Activated CD8-positive, alpha-beta memory T cell treated with anti-CD3 and anti-CD28 coated beads for 1 hour (primary cell): ENCODE measurements at regions not wholly inside any gene's neighbourhood (a gene's known extent, or its start where the extent isn't known, plus 50 kb on each side); places are given as distances from the start of the nearest gene placed in this dataset.
"Not testable (repeated sequence)": the region's sequence is repeated elsewhere in the genome, so short reads cannot be mapped to it uniquely, and the experiment has no call there.

Experiments
- DNase-seq, 2 donors: peaks; one replicate each; pipeline ENCODE4 v3.0.0-alpha.2; 2020; ENCODE audit warnings: low read depth in 1 of 2; ENCODE audit errors: extremely low read depth in 1 of 2

- DNase-seq, result no peak
Observed at GRCh38 chr9:75197561-75197960, 109.2 kb downstream of the OSTF1 start.

GRCh38 chr9:75198436-75198835 lies 110.1 kb downstream of the OSTF1 start:
- DNase-seq, result no peak

GRCh38 chr9:75200892-75201470 lies 112.7 kb downstream of the OSTF1 start:
- DNase-seq, result no peak

GRCh38 chr9:75201480-75202209 lies 113.3 kb downstream of the OSTF1 start:
- no peak for DNase-seq

GRCh38 chr9:75207997-75208396 lies 119.7 kb downstream of the OSTF1 start:
- DNase-seq, result not testable (repeated sequence)

- DNase-seq, result no peak
Observed at GRCh38 chr9:75210215-75210614, 121.9 kb downstream of the OSTF1 start.

GRCh38 chr9:75213765-75214164 lies 125.5 kb downstream of the OSTF1 start:
- DNase-seq, result no peak

GRCh38 chr9:75226403-75227139 lies 138.3 kb downstream of the OSTF1 start:
- no peak for DNase-seq

GRCh38 chr9:75228893-75229292 lies 140.6 kb downstream of the OSTF1 start:
- DNase-seq, result no peak

GRCh38 chr9:75229605-75230332 lies 141.5 kb downstream of the OSTF1 start:
- DNase-seq, result no peak

GRCh38 chr9:75230469-75230868 lies 142.2 kb downstream of the OSTF1 start:
- DNase-seq, result no peak

- DNase-seq, result no peak
Observed at GRCh38 chr9:75231167-75231566, 142.9 kb downstream of the OSTF1 start.

- DNase-seq, result no peak
Observed at GRCh38 chr9:75233011-75233410, 144.7 kb downstream of the OSTF1 start.

- no peak for DNase-seq
Observed at GRCh38 chr9:75235632-75236031, 147.3 kb downstream of the OSTF1 start.

- DNase-seq, result no peak
Observed at GRCh38 chr9:75238311-75238976, 150.1 kb downstream of the OSTF1 start.

- DNase-seq, result no peak
Observed at GRCh38 chr9:75239176-75239575, 150.9 kb downstream of the OSTF1 start.

- DNase-seq, result no peak
Observed at GRCh38 chr9:75242426-75242825, 154.1 kb downstream of the OSTF1 start.

- DNase-seq, result no peak
Observed at GRCh38 chr9:75246949-75247348, 158.6 kb downstream of the OSTF1 start.

GRCh38 chr9:75265525-75265972 lies 177.2 kb downstream of the OSTF1 start:
- peak in 1 of 2 donors; percentile 29 for DNase-seq

- DNase-seq, result no peak
Observed at GRCh38 chr9:75269197-75269596, 180.9 kb downstream of the OSTF1 start.

- DNase-seq, result not testable (repeated sequence)
Observed at GRCh38 chr9:75273055-75273454, 184.7 kb downstream of the OSTF1 start.
